NCI-H774 (cell line): ENCODE measurements at regions not wholly inside any gene's neighbourhood (a gene's known extent, or its start where the extent isn't known, plus 50 kb on each side); places are given as distances from the start of the nearest gene placed in this dataset.

ENCODE experiments used
- DNase-seq: peaks from one replicate; lab custom pipeline; 2025; lab: John Stamatoyannopoulos, UW

GRCh38 chr6:139923964-139924475, 549.6 kb upstream of the CITED2 start:
- no peak for DNase-seq

DNA sequence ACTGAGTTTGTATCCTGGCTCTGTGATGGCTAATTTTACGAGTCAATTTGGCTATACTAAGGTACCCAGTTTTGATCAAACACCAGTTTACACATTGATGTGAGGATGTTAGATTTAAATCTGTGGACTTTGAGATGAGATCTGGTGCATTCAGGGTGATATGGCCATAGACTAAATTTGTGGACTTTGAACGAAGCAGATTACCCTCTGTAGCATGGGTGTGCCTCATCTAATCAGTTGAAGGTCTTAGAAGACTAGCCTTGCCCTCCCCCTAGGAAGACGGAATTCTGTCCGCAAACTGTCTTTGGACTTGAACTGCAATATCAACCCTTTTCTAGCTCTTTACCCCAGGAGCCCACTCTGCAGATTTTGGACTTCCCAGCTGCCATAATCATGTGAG, 547.8 kb upstream of the CITED2 start:
- no peak for DNase-seq

GRCh38 chr6:139920776-139921100, 546.3 kb upstream of the CITED2 start:
- DNase-seq = no peak

DNA sequence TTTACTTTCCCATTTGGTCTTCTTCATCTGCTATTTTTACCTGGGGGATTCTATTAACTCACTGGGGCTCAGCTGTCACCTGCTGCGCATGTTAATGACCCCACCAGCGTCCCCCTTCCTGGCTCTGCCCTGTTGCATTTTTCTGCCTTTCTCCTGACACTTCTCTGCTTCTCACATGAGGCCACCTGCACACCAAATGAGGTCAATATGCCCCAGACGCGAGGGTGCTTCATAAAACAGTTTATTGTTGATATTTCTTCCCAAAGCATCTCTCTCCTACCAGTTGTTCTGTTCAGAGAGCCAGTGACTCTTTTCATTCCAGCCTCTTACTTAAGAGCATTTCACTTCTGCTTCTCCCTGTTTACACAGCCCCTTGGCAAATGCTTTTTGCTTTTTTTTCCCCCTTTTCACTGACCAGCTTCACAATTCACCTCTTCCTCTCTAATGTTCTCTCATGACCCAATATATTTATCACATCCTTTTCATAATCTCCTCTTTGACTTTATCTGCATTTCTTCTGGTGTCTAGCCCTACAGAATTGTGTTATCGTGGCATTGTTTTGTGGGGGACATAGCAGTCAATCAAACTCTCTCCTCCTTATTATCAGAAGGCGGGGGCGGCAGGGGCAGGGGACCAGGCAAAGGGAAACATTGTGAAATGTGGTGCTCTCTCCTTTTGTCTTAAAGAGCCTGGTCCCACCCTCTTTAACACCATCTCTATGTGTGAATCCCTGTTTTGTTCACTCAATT, 545.8 kb upstream of the CITED2 start:
- DNase-seq = no peak

DNA sequence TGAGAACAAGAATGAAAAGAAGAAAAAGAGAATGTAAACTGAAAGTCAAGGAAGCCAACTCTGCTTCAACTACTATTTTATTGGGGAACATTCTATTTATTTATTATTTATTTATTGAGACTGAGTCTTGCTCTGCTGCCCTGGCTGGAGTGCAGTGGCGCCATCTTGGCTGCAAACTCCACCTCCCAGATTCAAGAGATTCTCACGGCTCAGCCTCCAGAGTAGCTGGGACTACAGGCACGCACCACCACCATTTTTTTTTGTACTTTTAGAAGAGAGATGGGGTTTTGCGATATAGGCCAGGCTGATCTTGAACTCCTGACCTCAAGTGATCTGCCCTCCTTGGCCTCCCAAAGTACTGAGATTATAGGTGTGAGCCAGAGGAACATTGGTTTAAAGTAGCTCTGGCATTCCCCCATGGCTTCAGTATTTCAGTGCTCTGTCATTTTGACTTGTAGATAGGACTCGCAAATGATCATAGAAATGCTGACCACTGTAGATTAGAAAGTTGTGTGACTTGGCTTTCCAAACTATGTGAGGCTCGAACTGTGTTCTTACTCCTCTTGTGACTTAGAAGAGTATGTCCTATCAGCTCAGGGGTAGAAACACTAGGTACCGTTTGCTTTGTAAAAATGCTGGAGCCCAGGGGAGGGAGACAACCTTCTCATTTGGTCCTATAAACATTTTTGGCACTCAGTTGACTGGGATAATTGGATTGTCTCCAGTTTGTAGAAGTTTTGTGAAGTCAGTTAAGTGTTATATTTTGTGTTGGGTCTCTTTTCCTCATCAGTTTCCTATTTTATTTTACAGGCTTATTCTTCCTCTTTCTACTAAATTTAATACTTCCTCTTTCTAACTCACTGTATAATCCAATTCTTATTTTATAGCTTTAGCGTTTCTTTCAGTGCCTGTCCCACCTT, 544.9 kb upstream of the CITED2 start:
- DNase-seq = no peak

GRCh38 chr6:139917951-139918630, 543.6 kb upstream of the CITED2 start:
- DNase-seq = peak; percentile 30

GRCh38 chr6:139914910-139915309, 540.5 kb upstream of the CITED2 start:
- DNase-seq = no peak

DNA sequence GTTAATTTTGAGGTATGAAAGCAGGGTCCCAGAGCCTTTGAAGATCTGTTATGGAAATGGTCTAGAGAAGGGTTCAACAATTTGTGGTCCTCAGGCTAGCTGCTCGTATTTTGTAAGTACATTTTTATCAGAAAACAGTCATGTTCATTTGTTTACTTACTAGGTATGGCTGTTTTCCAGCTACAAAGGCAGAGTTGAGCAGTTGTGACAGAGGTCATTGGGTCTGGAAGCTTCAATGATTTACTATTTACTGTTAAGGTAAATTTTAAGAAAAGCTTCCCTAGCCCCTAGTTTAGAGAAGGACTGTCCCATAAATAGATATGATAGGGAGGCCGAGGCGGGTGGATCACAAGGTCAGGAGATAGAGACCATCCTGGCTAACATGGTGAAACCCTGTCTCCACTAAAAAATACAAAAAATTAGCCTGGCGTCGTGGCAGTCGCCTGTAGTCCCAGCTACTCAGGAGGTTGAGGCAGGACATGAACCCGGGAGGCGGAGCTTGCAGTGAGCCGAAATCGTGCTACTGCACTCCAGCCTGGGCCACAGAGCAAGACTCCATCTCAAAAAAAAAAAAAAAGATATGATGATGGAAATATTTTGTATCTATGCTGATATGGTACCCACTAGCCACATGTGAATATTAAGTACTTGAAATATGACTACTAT, 538.4 kb upstream of the CITED2 start:
- DNase-seq = no peak

- no peak for DNase-seq
Measured at GRCh38 chr6:139909992-139910391, 535.5 kb upstream of the CITED2 start.

- no peak for DNase-seq
Measured at GRCh38 chr6:139905404-139906052, 531.1 kb upstream of the CITED2 start.

- DNase-seq = no peak
Measured at GRCh38 chr6:139904568-139904967, 530.1 kb upstream of the CITED2 start.

GRCh38 chr6:139904158-139904533, 529.7 kb upstream of the CITED2 start:
- no peak for DNase-seq

GRCh38 chr6:139903411-139904157, 529.1 kb upstream of the CITED2 start:
- no peak for DNase-seq

DNA sequence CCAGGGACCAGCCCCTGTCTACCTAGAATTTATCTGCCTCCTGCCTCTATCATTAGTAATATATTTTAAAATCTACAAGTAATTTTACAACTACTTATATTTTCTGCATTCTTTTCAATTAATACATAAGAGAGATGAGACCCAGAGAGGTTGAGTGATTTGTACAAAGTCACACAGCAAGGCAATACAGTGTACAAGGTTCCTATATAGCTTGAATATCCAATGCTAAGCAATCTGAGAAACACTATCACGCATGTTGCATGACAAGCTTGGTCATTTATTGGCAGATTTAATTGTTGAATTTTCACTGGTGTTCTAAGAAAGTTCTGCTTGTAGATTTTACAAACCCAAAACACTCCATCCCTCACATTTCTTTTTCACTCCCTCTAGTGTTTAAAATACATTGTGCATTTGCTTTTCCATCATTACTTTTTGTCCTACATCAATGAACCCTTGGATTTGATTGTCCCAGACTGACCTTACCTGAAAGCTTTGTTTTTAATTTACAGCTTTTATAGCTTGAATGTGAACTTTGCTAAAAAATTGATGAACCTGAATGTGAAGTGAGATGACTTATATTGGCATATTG, 520.9 kb upstream of the CITED2 start:
- DNase-seq = no peak

DNA sequence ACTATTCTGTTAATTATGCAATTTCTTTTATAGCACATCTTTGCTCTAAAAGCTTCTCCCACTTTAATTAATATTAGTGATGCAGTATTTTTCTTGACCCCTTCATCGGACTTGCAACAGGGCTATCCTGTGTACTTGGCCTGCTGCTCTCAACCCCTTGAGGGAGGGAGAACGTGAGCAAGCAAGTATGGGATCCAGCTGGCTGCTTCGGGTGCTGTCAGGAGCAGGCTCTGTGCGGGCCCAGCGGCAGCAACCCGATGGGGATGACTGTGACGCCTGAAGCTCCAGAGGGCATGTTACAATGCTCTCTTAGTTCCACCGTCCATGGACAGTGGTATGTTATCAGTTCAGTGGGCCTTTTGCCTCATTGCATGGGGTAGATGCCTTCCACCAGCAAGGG, 519.8 kb upstream of the CITED2 start:
- DNase-seq = no peak

DNA sequence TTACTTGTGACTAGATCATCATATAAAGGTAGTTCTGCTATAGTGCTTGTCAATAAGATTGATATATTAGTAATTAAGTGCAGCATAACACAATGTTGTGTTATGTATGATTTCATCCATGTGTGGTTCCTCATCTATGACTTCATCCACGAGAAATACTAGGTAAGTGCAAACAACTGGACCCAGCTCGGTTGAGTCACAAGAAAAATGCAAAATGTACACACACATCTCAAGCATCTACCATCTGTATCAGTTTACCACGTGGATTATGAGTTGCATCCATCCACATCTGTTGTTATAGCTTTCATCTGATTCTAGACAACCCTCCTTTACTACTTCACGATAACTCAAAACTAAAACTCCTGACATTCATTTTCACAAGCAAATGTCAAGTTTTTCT, 517.0 kb upstream of the CITED2 start:
- DNase-seq = no peak

GRCh38 chr6:139888681-139889122, 514.3 kb upstream of the CITED2 start:
- no peak for DNase-seq

- no peak for DNase-seq
Measured at GRCh38 chr6:139887275-139887674, 512.8 kb upstream of the CITED2 start.

DNA sequence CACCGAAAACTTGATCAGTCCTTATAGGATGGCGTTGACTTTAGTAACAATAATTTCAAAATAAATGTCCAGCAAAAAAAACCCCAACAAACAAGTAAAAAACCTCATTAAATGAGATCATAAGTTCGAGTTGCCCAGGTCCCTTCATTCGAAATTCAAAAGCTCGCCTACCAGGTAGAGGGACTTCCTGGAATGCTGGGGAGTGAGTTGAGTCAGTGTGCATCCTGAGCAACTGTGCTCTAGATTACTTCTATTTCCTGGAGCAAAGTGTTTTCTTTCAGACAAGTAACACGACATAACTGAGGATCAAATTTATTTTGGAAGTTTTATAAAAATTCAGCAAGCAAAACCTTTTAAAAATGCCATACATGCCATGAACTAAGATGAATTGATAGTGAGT, 511.9 kb upstream of the CITED2 start:
- DNase-seq = no peak

DNA sequence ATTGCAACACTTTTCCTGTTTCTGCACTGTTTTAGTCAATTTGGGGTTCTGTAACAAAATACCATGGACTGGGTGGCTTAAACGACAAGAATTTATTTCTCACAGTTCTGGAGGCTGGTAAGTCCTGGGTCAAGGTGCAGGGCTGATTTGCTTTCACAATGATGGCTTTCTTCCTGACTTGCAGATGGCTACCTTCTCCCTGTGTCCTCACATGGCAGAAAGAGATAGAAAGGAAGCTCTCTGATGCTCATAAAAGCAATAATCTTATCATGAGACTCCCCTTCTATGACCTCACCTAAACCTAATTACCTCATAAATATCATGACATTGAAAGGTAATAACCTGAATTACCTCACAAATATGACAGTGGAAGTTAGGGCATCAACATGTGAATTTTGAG, 511.5 kb upstream of the CITED2 start:
- DNase-seq = no peak
